ENCODE measurements at regions not wholly inside any gene's neighbourhood (a gene's known extent, or its start where the extent isn't known, plus 50 kb on each side); places are given as distances from the start of the nearest gene placed in this dataset.

- DNase-seq (no peak), ATAC-seq (ENCODE audit: low read depth) (no peak)
- no peak overlapping the region for H2AFZ ChIP-seq (replicated peaks; ENCODE audit: low read length, poor library complexity)
- POLR2A ChIA-PET (ENCODE audit: unreplicated experiment), result no interaction called here
- H3K36me3 ChIP-seq (ENCODE audit: control insufficient read depth, insufficient read depth, low read length), result no peaks in the 10 kb centered on the region
- no peak overlapping the region for H3K4me2 ChIP-seq (ENCODE audit: low read depth, low read length)
- H3K14ac ChIP-seq (replicated peaks; ENCODE audit: low read depth, low read length), result no peak overlapping the region
- H2BK15ac ChIP-seq (ENCODE audit: low read depth, low read length), result no peak overlapping the region
- H3K4ac ChIP-seq (ENCODE audit: low read depth, low read length), result no peak overlapping the region
- no peak overlapping the region for H2BK5ac ChIP-seq (ENCODE audit: low read depth, low read length, poor library complexity, severe bottlenecking)
- no peak overlapping the region for H2AK5ac ChIP-seq (ENCODE audit: low read depth, low read length)
- H3K18ac ChIP-seq (ENCODE audit: low read depth, low read length), result no peak overlapping the region
- no peak for TF ChIP-seq ELK1 (IDR thresholded peaks at IDR 0.05; ENCODE audit: borderline replicate concordance, low read depth, low read length)
- H3K27me3 ChIP-seq (ENCODE audit: control insufficient read depth, insufficient read depth, low read length), result peaks cover 2% of the 10 kb centered on the region; the same call in 1 of the 2 replicates
- H3K23ac ChIP-seq (ENCODE audit: low read depth, low read length), result no peak overlapping the region
- H2BK20ac ChIP-seq (ENCODE audit: low read depth, low read length), result no peak overlapping the region
- no peak overlapping the region for H4K8ac ChIP-seq (ENCODE audit: low read depth in 2 of 2, low read length in 2 of 2)
- H2AK9ac ChIP-seq (replicated peaks; ENCODE audit: low read depth, low read length, poor library complexity), result no peak overlapping the region
- no peak overlapping the region for H2BK120ac ChIP-seq (ENCODE audit: low read depth, low read length)
- CTCF ChIA-PET, result no interaction called here
- no peak overlapping the region for H4K5ac ChIP-seq (ENCODE audit: low read depth, low read length)
- intact Hi-C loops (cut with micrococcal nuclease) (no loop called here), dilution Hi-C loops (cut with HindIII; ENCODE audit: low sequenced_read_pairs, unreplicated experiment) (no loop called here), in situ Hi-C loops (cut with MboI; ENCODE audit: low sequenced_read_pairs) (no loop called here)
- H3K9me3 ChIP-seq (ENCODE audit: control insufficient read depth, insufficient read depth, low read length), result no peaks in the 10 kb centered on the region
- H3K4me1 ChIP-seq (ENCODE audit: control insufficient read depth, insufficient read depth, low read length), result no peaks in the 10 kb centered on the region
- no TSS peak for BruUV-seq (replicated peaks)
- no peak overlapping the region for H3K27ac ChIP-seq (ENCODE audit: insufficient read depth, low read length)
- H3K4me3 ChIP-seq (ENCODE audit: insufficient read depth, low read depth, low read length), result no peak overlapping the region
- no peaks in the 10 kb centered on the region for H3K79me1 ChIP-seq (ENCODE audit: low read depth in 1 of 2, low read length in 2 of 2)
- no peaks in the 10 kb centered on the region for H4K20me1 ChIP-seq (ENCODE audit: insufficient read depth, low read length)
- no CpG with 5 or more reads among the region's 1 CpG for WGBS, 2 experiments (ENCODE audit: extremely low coverage in 2 of 2, insufficient read length in 1 of 2)
- no peak overlapping the region for H3K56ac ChIP-seq (ENCODE audit: extremely low read depth, insufficient read depth, low read length)
- H3K9me1 ChIP-seq (ENCODE audit: insufficient read depth, low read length), result no peaks in the 10 kb centered on the region; the same call in 1 of the 2 replicates
- no peak overlapping the region for H3K9ac ChIP-seq (ENCODE audit: low read depth, low read length)
- H4K91ac ChIP-seq (ENCODE audit: insufficient read depth, low read depth, low read length), result no peak overlapping the region
These were observed 488.7 kb upstream of the MEF2C start for GRCh38 chr5:89371646-89372045.
